NB4 (cell line): ENCODE measurements at regions not wholly inside any gene's neighbourhood (a gene's known extent, or its start where the extent isn't known, plus 50 kb on each side); places are given as distances from the start of the nearest gene placed in this dataset.
"Not testable (repeated sequence)": the region's sequence is repeated elsewhere in the genome, so short reads cannot be mapped to it uniquely, and the experiment has no call there.

Source experiments
- DNase-seq: peaks from one replicate; pipeline ENCODE4 v3.0.0; 2010; ENCODE audit warnings: low read depth
- H3K4me3 ChIP-seq: one replicate; pipeline ENCODE4 v1.5.1; 2011; ENCODE audit warnings: mild to moderate bottlenecking, low read depth, low read length, moderate library complexity
- MAX ChIP-seq: IDR thresholded peaks from 2 replicates; pipeline ENCODE4 v1.6.1; 2011; ENCODE audit warnings: low read depth, low read length
- MYC ChIP-seq: IDR thresholded peaks from 2 replicates; pipeline ENCODE4 v1.6.1; 2011; ENCODE audit warnings: low read depth, low read length
- POLR2A ChIP-seq: IDR thresholded peaks from 2 replicates; pipeline ENCODE4 v1.6.1; 2011; ENCODE audit warnings: mild to moderate bottlenecking; ENCODE audit not compliant: insufficient read length; ENCODE audit errors: extremely low read depth
- TF ChIP-seq, protein P1 (sequence below): IDR thresholded peaks from one replicate; pipeline ENCODE4 v1.5.1; 2012; ENCODE audit warnings: low read depth, low read length

DNA sequence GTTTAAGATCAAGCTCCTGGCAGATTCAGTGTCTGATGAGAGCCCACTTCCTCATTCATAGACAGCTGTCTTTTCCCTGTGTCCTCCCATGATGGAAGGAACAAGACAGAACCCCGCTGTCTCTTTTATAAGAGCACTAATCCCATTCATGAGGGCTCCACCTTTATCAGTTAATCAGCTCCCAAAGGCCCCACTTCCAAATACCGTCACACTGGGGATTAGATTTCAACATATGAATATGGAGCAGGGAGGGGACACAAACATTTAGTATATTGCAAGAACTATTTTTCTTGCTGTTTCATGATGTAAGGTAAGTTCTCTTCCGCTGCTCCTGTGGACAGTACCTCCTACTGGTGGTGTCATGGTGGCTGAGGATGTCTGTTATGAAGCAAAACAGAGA lies 158.3 kb upstream of the IRAK1BP1 start:
- peak; percentile 8 for DNase-seq
- H3K4me3 ChIP-seq = no peak overlapping the region
- TF ChIP-seq, protein P1, sequence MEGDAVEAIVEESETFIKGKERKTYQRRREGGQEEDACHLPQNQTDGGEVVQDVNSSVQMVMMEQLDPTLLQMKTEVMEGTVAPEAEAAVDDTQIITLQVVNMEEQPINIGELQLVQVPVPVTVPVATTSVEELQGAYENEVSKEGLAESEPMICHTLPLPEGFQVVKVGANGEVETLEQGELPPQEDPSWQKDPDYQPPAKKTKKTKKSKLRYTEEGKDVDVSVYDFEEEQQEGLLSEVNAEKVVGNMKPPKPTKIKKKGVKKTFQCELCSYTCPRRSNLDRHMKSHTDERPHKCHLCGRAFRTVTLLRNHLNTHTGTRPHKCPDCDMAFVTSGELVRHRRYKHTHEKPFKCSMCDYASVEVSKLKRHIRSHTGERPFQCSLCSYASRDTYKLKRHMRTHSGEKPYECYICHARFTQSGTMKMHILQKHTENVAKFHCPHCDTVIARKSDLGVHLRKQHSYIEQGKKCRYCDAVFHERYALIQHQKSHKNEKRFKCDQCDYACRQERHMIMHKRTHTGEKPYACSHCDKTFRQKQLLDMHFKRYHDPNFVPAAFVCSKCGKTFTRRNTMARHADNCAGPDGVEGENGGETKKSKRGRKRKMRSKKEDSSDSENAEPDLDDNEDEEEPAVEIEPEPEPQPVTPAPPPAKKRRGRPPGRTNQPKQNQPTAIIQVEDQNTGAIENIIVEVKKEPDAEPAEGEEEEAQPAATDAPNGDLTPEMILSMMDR = no peak
- TF ChIP-seq MYC (no peak), MAX (no peak), POLR2A (no peak)

DNA sequence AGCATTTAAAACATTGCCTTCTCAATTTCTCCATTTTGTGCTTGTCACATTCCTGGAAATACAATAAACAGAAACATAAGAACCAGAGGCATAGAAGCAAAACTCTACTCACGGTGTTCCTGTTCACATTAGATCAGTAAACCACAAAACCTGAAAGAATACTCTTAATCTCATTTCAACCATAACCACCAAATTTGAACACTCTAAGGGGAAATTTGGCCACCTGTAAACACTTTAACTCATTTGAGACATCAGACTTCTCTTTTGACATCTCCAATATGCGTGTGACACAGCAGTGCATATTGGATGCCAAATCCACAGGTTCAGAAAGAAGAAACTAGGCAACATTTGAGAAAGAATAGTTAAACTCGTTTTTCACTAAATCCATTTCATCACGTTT lies 153.8 kb upstream of the IRAK1BP1 start:
- no peak for TF ChIP-seq MAX
- no peak for TF ChIP-seq POLR2A
- no peak for TF ChIP-seq MYC
- TF ChIP-seq, protein P1 = no peak
- DNase-seq = no peak
- H3K4me3 ChIP-seq = no peak overlapping the region

- DNase-seq = no peak
- TF ChIP-seq POLR2A = no peak
- TF ChIP-seq, protein P1 = no peak
- no peak for TF ChIP-seq MYC
- TF ChIP-seq MAX = no peak
- no peak overlapping the region for H3K4me3 ChIP-seq
These were observed 123.2 kb upstream of the IRAK1BP1 start for GRCh38 chr6:78744144-78744543.

- DNase-seq = no peak
- no peak overlapping the region for H3K4me3 ChIP-seq
- TF ChIP-seq MYC = no peak
- TF ChIP-seq POLR2A = no peak
- TF ChIP-seq, protein P1 = no peak
- no peak for TF ChIP-seq MAX
These were observed 120.9 kb upstream of the IRAK1BP1 start for GRCh38 chr6:78746457-78746856.

DNA sequence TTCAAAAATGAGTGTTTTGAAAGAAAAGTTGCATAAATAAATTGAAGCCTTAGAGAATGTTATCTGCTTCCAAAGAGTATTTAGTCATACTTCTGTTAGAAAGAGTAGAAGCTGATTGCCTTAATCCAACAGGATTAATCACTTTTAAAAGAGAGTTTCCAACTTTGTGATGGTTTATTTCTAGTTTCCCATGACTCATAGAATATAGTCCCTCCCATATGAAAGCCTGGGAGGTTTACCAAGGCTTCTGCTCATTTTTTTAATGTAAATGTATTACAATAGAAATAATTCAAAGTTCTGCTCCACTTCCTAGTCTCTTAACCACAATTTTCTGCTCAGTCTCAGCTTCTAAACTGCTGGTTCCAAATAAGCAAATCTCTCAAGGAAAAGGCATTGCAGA lies 118.0 kb upstream of the IRAK1BP1 start:
- TF ChIP-seq MAX = no peak
- TF ChIP-seq, protein P1 = no peak
- TF ChIP-seq POLR2A = no peak
- no peak for TF ChIP-seq MYC
- no peak for DNase-seq
- H3K4me3 ChIP-seq = no peak overlapping the region

DNA sequence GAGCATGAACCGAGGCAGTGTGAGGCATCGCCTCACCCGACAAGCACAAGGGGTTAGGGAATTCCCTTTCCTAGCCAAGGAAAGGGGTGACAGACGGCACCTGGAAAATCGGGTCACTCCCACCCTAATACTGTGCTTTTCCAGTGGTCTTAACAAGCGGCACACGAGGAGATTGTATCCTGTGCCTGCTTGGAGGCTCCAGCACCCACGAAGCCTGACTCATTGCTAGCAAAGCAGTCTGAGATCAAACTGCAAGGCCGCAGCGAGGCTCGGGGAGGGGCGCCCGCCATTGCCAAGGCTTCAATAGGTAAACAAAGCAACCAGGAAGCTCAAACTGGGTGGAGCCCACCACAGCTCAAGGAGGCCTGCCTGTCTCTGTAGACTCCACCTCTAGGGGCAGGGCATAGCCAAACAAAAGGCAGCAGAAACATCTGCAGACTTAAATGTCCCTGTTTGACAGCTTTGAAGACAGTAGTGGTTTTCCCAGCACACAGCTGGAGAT lies 109.0 kb upstream of the IRAK1BP1 start:
- DNase-seq, H3K4me3 ChIP-seq: not testable (repeated sequence)

DNA sequence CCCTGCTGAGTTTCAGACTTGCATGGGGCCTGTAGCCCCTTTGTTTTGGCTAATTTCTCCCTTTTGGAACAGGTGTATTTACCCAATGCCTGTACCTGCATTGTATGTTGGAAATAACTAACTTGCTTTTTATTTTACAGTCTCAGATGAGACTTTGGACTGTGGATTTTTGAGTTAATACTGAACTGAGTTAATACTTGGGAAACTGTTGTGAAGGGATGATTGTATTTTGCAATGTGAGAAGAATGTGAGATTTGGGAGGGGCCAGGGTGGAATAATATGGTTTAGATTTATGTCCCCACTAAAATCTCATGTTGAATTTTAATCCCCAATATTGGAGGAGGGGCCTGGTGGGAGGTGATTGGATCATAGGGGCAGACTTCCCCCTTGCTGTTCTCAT lies 99.1 kb upstream of the IRAK1BP1 start:
- DNase-seq = no peak
- TF ChIP-seq MYC = no peak
- no peak for TF ChIP-seq POLR2A
- TF ChIP-seq, protein P1 = no peak
- TF ChIP-seq MAX = no peak
- H3K4me3 ChIP-seq = no peak overlapping the region
